ENCODE measurements at regions not wholly inside any gene's neighbourhood (a gene's known extent, or its start where the extent isn't known, plus 50 kb on each side); places are given as distances from the start of the nearest gene placed in this dataset.

DNA sequence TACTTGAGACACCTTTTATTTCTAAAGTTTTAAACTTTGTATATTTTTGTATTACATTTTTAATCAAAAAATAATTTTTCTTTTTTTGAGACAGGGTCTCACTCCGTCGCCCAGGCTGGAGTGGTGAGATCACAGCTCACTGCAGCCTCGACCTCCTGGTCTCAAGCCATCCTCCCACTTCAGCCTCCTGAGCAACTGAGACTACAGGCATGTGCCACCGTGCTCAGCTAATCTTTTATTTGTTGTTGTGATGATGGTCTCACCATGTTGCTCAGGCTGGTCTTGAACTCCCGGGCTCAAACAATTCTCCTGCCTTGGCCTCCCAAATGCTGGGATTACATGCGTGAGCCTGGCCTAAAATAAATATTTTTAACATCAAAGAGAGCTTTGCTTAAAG lies 218.7 kb upstream of the SH3BP4 start:
- Histone ChIP-seq H3K4me3 (no peak overlapping the region), H3K9me3 (no peaks in the 10 kb centered on the region), H3K27me3 (no peaks in the 10 kb centered on the region), H3K36me3 (no peaks in the 10 kb centered on the region), H3K4me1 (no peaks in the 10 kb centered on the region), H3K27ac (no peak overlapping the region)
- in situ Hi-C loops (cut with MboI; ENCODE audit: low sequenced_read_pairs in 4 of 4) = no loop called here
- intact Hi-C loops (cut with DNase I; ENCODE audit: low total_unique reads) = no loop called here
- no peak for DNase-seq
- TF ChIP-seq POLR2A (IDR thresholded peaks at IDR 0.05) = no peak
- TF ChIP-seq CTCF (IDR thresholded peaks at IDR 0.05 in 4 of 5, conservative IDR thresholded peaks at IDR 0.05 in 1 of 5) = no peak
- no peak for ATAC-seq

DNA sequence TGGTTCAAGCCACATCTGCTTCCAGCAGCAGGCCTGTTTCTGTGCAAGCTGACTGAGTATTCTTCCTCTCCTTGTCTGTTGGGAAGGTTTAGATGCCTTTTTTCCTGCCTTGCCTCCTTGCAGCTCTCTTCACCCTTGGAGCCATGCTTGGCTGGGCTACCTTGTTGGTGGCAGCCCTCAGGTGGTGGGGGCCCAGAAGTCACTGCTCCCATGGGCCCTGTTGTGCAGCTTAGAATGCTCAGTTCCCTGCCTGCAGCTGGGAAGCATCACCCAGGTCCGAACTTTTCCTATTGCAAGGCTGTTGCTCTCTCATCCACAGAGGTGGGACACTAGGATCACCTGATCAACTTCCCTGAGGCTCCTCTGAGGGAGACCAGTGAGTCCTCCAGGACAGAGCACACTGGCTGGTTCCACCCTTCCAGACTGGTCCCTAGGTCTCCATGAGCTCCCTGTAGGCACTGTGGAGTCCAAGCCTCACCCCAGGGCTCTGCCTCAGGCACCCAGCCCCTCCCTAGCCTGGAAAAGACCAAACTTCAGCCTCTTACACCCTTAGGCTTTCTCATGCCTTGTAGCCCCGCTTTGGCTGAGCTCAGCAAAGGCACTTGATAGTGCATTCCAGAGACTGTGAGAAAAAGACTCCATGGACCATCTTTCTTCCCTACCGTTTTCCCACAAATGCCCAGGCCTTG lies 219.3 kb upstream of the SH3BP4 start:
- H3K27me3 ChIP-seq = no peaks in the 10 kb centered on the region
- no peaks in the 10 kb centered on the region for H3K9me3 ChIP-seq
- intact Hi-C loops (cut with DNase I; ENCODE audit: low total_unique reads) (no loop called here), in situ Hi-C loops (cut with MboI; ENCODE audit: low sequenced_read_pairs in 4 of 4) (no loop called here)
- no peak for ATAC-seq
- H3K36me3 ChIP-seq = no peaks in the 10 kb centered on the region
- H3K4me1 ChIP-seq = no peaks in the 10 kb centered on the region
- H3K27ac ChIP-seq = no peak overlapping the region
- TF ChIP-seq POLR2A (IDR thresholded peaks at IDR 0.05) (no peak), CTCF (IDR thresholded peaks at IDR 0.05 in 4 of 5, conservative IDR thresholded peaks at IDR 0.05 in 1 of 5) (no peak)
- DNase-seq = no peak
- no peak overlapping the region for H3K4me3 ChIP-seq

DNA sequence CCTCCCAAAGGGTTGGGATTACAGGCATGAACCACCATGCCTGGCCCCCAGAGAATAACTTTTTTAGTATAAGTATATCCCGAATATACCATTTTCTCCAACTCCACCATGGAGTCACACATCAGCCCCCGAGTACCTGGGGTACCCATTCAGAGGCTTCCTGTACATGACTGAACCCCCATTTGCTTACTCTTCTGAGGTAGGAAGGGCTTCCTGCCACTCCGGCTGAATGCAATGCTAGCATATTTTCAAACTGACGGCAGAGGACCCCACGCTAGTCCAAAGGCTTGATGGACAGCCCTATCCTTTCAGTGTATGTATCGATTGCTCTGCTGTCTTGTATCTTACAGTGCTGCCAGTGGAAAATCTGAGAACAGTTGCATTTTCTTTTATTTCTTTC lies 220.6 kb upstream of the SH3BP4 start:
- no peak overlapping the region for H3K4me3 ChIP-seq
- ATAC-seq (no peak), DNase-seq (no peak)
- intact Hi-C loops (cut with DNase I; ENCODE audit: low total_unique reads) (no loop called here), in situ Hi-C loops (cut with MboI; ENCODE audit: low sequenced_read_pairs in 4 of 4) (no loop called here)
- H3K4me1 ChIP-seq = no peaks in the 10 kb centered on the region
- H3K27ac ChIP-seq = no peak overlapping the region
- H3K27me3 ChIP-seq = no peaks in the 10 kb centered on the region
- no peaks in the 10 kb centered on the region for H3K9me3 ChIP-seq
- no peak for TF ChIP-seq CTCF (IDR thresholded peaks at IDR 0.05 in 4 of 5, conservative IDR thresholded peaks at IDR 0.05 in 1 of 5)
- TF ChIP-seq POLR2A (IDR thresholded peaks at IDR 0.05) = no peak
- no peaks in the 10 kb centered on the region for H3K36me3 ChIP-seq

- no peak overlapping the region for H3K4me3 ChIP-seq
- no peaks in the 10 kb centered on the region for H3K4me1 ChIP-seq
- no peak for ATAC-seq
- TF ChIP-seq CTCF (IDR thresholded peaks at IDR 0.05 in 4 of 5, conservative IDR thresholded peaks at IDR 0.05 in 1 of 5) (no peak), POLR2A (IDR thresholded peaks at IDR 0.05) (no peak)
- no peaks in the 10 kb centered on the region for H3K9me3 ChIP-seq
- intact Hi-C loops (cut with DNase I; ENCODE audit: low total_unique reads) = no loop called here
- no peak for DNase-seq
- no peak overlapping the region for H3K27ac ChIP-seq
- in situ Hi-C loops (cut with MboI; ENCODE audit: low sequenced_read_pairs in 4 of 4) = no loop called here
- H3K36me3 ChIP-seq = no peaks in the 10 kb centered on the region
- no peaks in the 10 kb centered on the region for H3K27me3 ChIP-seq
These were observed 221.7 kb upstream of the SH3BP4 start for GRCh38 chr2:234730066-234730640.
